HL-60 (cell line): ENCODE measurements at regions not wholly inside any gene's neighbourhood (a gene's known extent, or its start where the extent isn't known, plus 50 kb on each side); places are given as distances from the start of the nearest gene placed in this dataset.

Source experiments
- GABPA ChIP-seq: IDR thresholded peaks from 2 replicates; pipeline ENCODE4 v1.6.1; 2012; ENCODE audit warnings: low read depth
- POLR2AphosphoS5 ChIP-seq: IDR thresholded peaks from 2 replicates; pipeline ENCODE4 v1.6.1; 2012; ENCODE audit warnings: low read depth
- SPI1 ChIP-seq: IDR thresholded peaks from 2 replicates; pipeline ENCODE4 v1.6.1; 2012; ENCODE audit warnings: low read depth, mild to moderate bottlenecking, borderline replicate concordance
- TF ChIP-seq, protein P1 (sequence below): IDR thresholded peaks from one replicate; pipeline ENCODE4 v1.5.1; 2011; ENCODE audit warnings: low read length, control low read depth, inconsistent platforms; ENCODE audit not compliant: insufficient read depth
- TF ChIP-seq, protein P2 (sequence below): IDR thresholded peaks from 2 replicates; pipeline ENCODE4 v1.6.1; 2012; ENCODE audit warnings: low read depth; ENCODE audit not compliant: insufficient replicate concordance

DNA sequence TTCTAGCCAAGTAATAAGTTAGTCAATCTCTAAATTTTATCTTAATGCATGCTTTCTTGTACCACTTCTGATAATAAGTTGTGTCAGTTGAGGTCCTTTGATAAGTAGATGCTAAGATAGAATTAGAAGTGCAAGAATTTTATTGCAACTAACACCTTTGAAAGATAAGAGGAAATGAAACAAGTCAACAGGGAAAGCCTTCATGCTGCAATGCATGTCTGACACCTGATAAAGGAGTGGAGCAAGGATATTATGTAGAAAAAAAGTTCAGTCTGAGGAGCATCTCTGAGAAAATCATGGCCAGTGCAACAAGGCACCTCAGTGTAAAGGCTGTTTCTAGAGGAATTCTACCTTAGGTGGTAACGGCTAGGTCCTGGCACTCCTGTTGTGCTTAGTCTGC lies 210.7 kb upstream of the PPP1R2C start:
- TF ChIP-seq, protein P1, sequence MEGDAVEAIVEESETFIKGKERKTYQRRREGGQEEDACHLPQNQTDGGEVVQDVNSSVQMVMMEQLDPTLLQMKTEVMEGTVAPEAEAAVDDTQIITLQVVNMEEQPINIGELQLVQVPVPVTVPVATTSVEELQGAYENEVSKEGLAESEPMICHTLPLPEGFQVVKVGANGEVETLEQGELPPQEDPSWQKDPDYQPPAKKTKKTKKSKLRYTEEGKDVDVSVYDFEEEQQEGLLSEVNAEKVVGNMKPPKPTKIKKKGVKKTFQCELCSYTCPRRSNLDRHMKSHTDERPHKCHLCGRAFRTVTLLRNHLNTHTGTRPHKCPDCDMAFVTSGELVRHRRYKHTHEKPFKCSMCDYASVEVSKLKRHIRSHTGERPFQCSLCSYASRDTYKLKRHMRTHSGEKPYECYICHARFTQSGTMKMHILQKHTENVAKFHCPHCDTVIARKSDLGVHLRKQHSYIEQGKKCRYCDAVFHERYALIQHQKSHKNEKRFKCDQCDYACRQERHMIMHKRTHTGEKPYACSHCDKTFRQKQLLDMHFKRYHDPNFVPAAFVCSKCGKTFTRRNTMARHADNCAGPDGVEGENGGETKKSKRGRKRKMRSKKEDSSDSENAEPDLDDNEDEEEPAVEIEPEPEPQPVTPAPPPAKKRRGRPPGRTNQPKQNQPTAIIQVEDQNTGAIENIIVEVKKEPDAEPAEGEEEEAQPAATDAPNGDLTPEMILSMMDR: no peak
- TF ChIP-seq SPI1: no peak
- TF ChIP-seq POLR2AphosphoS5: no peak
- TF ChIP-seq, protein P2, sequence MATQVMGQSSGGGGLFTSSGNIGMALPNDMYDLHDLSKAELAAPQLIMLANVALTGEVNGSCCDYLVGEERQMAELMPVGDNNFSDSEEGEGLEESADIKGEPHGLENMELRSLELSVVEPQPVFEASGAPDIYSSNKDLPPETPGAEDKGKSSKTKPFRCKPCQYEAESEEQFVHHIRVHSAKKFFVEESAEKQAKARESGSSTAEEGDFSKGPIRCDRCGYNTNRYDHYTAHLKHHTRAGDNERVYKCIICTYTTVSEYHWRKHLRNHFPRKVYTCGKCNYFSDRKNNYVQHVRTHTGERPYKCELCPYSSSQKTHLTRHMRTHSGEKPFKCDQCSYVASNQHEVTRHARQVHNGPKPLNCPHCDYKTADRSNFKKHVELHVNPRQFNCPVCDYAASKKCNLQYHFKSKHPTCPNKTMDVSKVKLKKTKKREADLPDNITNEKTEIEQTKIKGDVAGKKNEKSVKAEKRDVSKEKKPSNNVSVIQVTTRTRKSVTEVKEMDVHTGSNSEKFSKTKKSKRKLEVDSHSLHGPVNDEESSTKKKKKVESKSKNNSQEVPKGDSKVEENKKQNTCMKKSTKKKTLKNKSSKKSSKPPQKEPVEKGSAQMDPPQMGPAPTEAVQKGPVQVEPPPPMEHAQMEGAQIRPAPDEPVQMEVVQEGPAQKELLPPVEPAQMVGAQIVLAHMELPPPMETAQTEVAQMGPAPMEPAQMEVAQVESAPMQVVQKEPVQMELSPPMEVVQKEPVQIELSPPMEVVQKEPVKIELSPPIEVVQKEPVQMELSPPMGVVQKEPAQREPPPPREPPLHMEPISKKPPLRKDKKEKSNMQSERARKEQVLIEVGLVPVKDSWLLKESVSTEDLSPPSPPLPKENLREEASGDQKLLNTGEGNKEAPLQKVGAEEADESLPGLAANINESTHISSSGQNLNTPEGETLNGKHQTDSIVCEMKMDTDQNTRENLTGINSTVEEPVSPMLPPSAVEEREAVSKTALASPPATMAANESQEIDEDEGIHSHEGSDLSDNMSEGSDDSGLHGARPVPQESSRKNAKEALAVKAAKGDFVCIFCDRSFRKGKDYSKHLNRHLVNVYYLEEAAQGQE: no peak
- no peak for TF ChIP-seq GABPA
